ENCODE measurements at regions not wholly inside any gene's neighbourhood (a gene's known extent, or its start where the extent isn't known, plus 50 kb on each side); places are given as distances from the start of the nearest gene placed in this dataset.

- TF ChIP-seq CTCF (conservative IDR thresholded peaks at IDR 0.05; ENCODE audit: low read length) (no peak), EZH2phosphoT487 (IDR thresholded peaks at IDR 0.05; ENCODE audit: borderline replicate concordance, low read depth, low read length) (no peak)
Measured at GRCh38 chr6:120411394-120411793, 922.9 kb downstream of the TBC1D32 start.
